ENCODE measurements at regions not wholly inside any gene's neighbourhood (a gene's known extent, or its start where the extent isn't known, plus 50 kb on each side); places are given as distances from the start of the nearest gene placed in this dataset.

GRCh38 chr3:66706890-66707289 lies 206.1 kb upstream of the LRIG1 start:
- no peak for FAIRE-seq
- H3K4me3 ChIP-seq: no peak overlapping the region
- no peak for ATAC-seq
- H3K27me3 ChIP-seq: no peaks in the 10 kb centered on the region
- TF ChIP-seq, protein P1, sequence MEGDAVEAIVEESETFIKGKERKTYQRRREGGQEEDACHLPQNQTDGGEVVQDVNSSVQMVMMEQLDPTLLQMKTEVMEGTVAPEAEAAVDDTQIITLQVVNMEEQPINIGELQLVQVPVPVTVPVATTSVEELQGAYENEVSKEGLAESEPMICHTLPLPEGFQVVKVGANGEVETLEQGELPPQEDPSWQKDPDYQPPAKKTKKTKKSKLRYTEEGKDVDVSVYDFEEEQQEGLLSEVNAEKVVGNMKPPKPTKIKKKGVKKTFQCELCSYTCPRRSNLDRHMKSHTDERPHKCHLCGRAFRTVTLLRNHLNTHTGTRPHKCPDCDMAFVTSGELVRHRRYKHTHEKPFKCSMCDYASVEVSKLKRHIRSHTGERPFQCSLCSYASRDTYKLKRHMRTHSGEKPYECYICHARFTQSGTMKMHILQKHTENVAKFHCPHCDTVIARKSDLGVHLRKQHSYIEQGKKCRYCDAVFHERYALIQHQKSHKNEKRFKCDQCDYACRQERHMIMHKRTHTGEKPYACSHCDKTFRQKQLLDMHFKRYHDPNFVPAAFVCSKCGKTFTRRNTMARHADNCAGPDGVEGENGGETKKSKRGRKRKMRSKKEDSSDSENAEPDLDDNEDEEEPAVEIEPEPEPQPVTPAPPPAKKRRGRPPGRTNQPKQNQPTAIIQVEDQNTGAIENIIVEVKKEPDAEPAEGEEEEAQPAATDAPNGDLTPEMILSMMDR (IDR thresholded peaks at IDR 0.05): no peak
- H3K27ac ChIP-seq: no peak overlapping the region
- H3K36me3 ChIP-seq: no peaks in the 10 kb centered on the region
- intact Hi-C loops (cut with DNase I): no loop called here
- DNase-seq: no peak
- 95 to 98% methylated on average over 3 of the region's 3 CpGs for WGBS, 2 donors
- no peaks in the 10 kb centered on the region for H3K9me3 ChIP-seq
- no peaks in the 10 kb centered on the region for H3K4me1 ChIP-seq

GRCh38 chr3:66709532-66709931 lies 208.7 kb upstream of the LRIG1 start:
- no peaks in the 10 kb centered on the region for H3K4me1 ChIP-seq
- intact Hi-C loops (cut with DNase I): no loop called here
- ATAC-seq (no peak), DNase-seq (no peak), FAIRE-seq (no peak)
- TF ChIP-seq, protein P1 (IDR thresholded peaks at IDR 0.05): no peak
- no peaks in the 10 kb centered on the region for H3K9me3 ChIP-seq
- no peak overlapping the region for H3K27ac ChIP-seq
- no peak overlapping the region for H3K4me3 ChIP-seq
- WGBS, 2 donors: 61 to 74% methylated on average over 3 of the region's 3 CpGs
- H3K36me3 ChIP-seq: no peaks in the 10 kb centered on the region
- no peaks in the 10 kb centered on the region for H3K27me3 ChIP-seq

GRCh38 chr3:66712210-66712609 lies 211.4 kb upstream of the LRIG1 start:
- no peak overlapping the region for H3K4me3 ChIP-seq
- intact Hi-C loops (cut with DNase I): no loop called here
- TF ChIP-seq, protein P1 (IDR thresholded peaks at IDR 0.05): no peak
- no peak for ATAC-seq
- 60 to 64% methylated on average over 4 of the region's 4 CpGs for WGBS, 2 donors
- H3K27me3 ChIP-seq: no peaks in the 10 kb centered on the region
- H3K27ac ChIP-seq: no peak overlapping the region
- no peaks in the 10 kb centered on the region for H3K36me3 ChIP-seq
- no peaks in the 10 kb centered on the region for H3K9me3 ChIP-seq
- FAIRE-seq: no peak
- H3K4me1 ChIP-seq: no peaks in the 10 kb centered on the region
- no peak for DNase-seq

GRCh38 chr3:66713921-66714320 lies 213.1 kb upstream of the LRIG1 start:
- FAIRE-seq: no peak
- TF ChIP-seq, protein P1 (IDR thresholded peaks at IDR 0.05): no peak
- ATAC-seq: no peak
- Histone ChIP-seq H3K4me3 (no peak overlapping the region), H3K9me3 (no peaks in the 10 kb centered on the region), H3K27me3 (no peaks in the 10 kb centered on the region), H3K27ac (no peak overlapping the region), H3K4me1 (no peaks in the 10 kb centered on the region), H3K36me3 (no peaks in the 10 kb centered on the region)
- no peak for DNase-seq
- intact Hi-C loops (cut with DNase I): no loop called here
- 92% methylated on average over 2 of the region's 2 CpGs for WGBS, 2 donors

GRCh38 chr3:66715806-66716205 lies 215.0 kb upstream of the LRIG1 start:
- H3K36me3 ChIP-seq: no peaks in the 10 kb centered on the region
- DNase-seq: no peak
- H3K4me1 ChIP-seq: no peaks in the 10 kb centered on the region
- intact Hi-C loops (cut with DNase I): no loop called here
- H3K27ac ChIP-seq: no peak overlapping the region
- no peak for FAIRE-seq
- no peaks in the 10 kb centered on the region for H3K27me3 ChIP-seq
- 67 to 80% methylated on average over 2 of the region's 2 CpGs for WGBS, 2 donors
- no peak overlapping the region for H3K4me3 ChIP-seq
- TF ChIP-seq, protein P1 (IDR thresholded peaks at IDR 0.05): no peak
- no peak for ATAC-seq
- H3K9me3 ChIP-seq: no peaks in the 10 kb centered on the region
